B cell (primary cell): ENCODE measurements at regions not wholly inside any gene's neighbourhood (a gene's known extent, or its start where the extent isn't known, plus 50 kb on each side); places are given as distances from the start of the nearest gene placed in this dataset.
"Not testable (repeated sequence)": the region's sequence is repeated elsewhere in the genome, so short reads cannot be mapped to it uniquely, and the experiment has no call there.

Experiments used
- EZH2 ChIP-seq: IDR thresholded peaks from 2 replicates; pipeline ENCODE4 v1.6.1; 2012; ENCODE audit warnings: borderline replicate concordance, low read depth, mild to moderate bottlenecking, moderate library complexity, low read length; ENCODE audit not compliant: insufficient read depth, poor library complexity, severe bottlenecking
- TF ChIP-seq, protein P1 (sequence below): fragments of 200-600 bp; IDR thresholded peaks from one replicate; pipeline ENCODE4 v1.8.0; 2022; ENCODE audit warnings: antibody characterized with exemption, mild to moderate bottlenecking

DNA sequence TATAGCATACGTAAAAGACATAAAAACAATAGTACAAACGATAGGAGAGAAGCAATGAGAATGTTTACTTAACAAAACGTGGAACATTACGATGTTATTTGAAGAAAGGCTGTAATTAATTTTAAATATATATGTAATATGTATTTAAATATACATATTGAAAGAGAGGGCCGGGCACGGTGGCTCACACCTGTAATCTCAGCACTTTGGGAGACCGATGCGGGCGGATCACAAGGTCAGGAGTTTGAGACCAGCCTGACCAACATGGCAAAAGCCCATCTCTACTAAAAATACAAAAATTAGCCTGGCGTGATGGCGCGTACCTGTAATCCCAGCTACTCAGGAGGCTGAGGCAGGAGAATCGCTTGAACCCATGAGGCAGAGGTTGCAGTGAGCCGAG is 605.3 kb downstream of the PYDC2 start:
- TF ChIP-seq EZH2, result not testable (repeated sequence)
- TF ChIP-seq, protein P1, sequence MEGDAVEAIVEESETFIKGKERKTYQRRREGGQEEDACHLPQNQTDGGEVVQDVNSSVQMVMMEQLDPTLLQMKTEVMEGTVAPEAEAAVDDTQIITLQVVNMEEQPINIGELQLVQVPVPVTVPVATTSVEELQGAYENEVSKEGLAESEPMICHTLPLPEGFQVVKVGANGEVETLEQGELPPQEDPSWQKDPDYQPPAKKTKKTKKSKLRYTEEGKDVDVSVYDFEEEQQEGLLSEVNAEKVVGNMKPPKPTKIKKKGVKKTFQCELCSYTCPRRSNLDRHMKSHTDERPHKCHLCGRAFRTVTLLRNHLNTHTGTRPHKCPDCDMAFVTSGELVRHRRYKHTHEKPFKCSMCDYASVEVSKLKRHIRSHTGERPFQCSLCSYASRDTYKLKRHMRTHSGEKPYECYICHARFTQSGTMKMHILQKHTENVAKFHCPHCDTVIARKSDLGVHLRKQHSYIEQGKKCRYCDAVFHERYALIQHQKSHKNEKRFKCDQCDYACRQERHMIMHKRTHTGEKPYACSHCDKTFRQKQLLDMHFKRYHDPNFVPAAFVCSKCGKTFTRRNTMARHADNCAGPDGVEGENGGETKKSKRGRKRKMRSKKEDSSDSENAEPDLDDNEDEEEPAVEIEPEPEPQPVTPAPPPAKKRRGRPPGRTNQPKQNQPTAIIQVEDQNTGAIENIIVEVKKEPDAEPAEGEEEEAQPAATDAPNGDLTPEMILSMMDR, result not testable (repeated sequence)
